HEK293T (cell line): ENCODE measurements at regions not wholly inside any gene's neighbourhood (a gene's known extent, or its start where the extent isn't known, plus 50 kb on each side); places are given as distances from the start of the nearest gene placed in this dataset.

ENCODE experiments used
- CTBP1 ChIP-seq: fragments of 450-650 bp; IDR thresholded peaks from 2 replicates; pipeline ENCODE4 v1.6.1; 2016; ENCODE audit warnings: borderline replicate concordance
- L3MBTL2 ChIP-seq: fragments of 450-650 bp; conservative IDR thresholded peaks from 2 replicates; pipeline ENCODE4 v1.6.1; 2016; ENCODE audit warnings: mild to moderate bottlenecking

DNA sequence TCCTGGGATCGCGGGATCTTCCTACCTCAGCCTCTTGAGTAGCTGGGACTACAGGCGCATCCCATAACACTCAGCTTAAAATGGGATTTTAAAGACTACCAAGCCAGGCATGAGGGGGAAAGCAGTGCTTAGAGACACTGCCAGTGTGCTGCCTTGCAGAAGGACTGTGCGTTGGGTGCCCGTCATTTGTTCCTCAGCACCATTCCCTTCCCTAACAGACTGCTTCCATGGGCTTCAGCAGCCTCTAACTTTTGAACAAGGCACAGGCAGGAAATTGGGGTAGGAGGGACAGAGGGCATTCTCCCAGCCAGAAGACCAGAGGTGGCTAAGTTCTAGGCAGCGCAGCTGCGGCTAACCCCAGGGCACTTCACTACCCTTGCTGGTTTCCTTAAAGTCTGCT is 73.9 kb upstream of the USP24 start:
- TF ChIP-seq L3MBTL2: no peak
- no peak for TF ChIP-seq CTBP1
